SH-SY5Y (cell line): ENCODE measurements at regions not wholly inside any gene's neighbourhood (a gene's known extent, or its start where the extent isn't known, plus 50 kb on each side); places are given as distances from the start of the nearest gene placed in this dataset.

Experiments
- GATA2 ChIP-seq: IDR thresholded peaks from 2 replicates; pipeline ENCODE4 v1.6.1; 2011; ENCODE audit warnings: mild to moderate bottlenecking, low read depth, low read length
- GATA3 ChIP-seq: IDR thresholded peaks from 2 replicates; pipeline ENCODE4 v1.6.1; 2011; ENCODE audit warnings: low read depth, mild to moderate bottlenecking, low read length, moderate library complexity

GRCh38 chr13:107865318-107865575 is 350.1 kb downstream of the LIG4 start:
- no peak for TF ChIP-seq GATA2
- TF ChIP-seq GATA3, result no peak
